Mucosa of descending colon (tissue), 3 donors: ENCODE measurements at regions not wholly inside any gene's neighbourhood (a gene's known extent, or its start where the extent isn't known, plus 50 kb on each side); places are given as distances from the start of the nearest gene placed in this dataset.

ENCODE experiments used
- ATAC-seq: fragments of 200-7000 bp; cut with Tn5 transposase; one replicate; pipeline ENCODE4 v1.9.1; 2020; ENCODE audit warnings: mild to moderate bottlenecking, moderate library complexity
- DNase-seq, 3 donors: peaks; one replicate each; pipeline ENCODE4 v3.0.0-alpha.2; 2020
- H3K36me3 ChIP-seq: fragments of 200-600 bp; one replicate; pipeline ENCODE4 v1.8.0; 2021; ENCODE audit warnings: low read depth, mild to moderate bottlenecking
- H3K4me1 ChIP-seq: fragments of 200-600 bp; one replicate; pipeline ENCODE4 v1.8.0; 2021; ENCODE audit warnings: low read depth, mild to moderate bottlenecking
- H3K4me3 ChIP-seq: fragments of 200-600 bp; one replicate; pipeline ENCODE4 v1.8.0; 2021; ENCODE audit warnings: mild to moderate bottlenecking
- H3K9me3 ChIP-seq: fragments of 200-600 bp; one replicate; pipeline ENCODE4 v1.8.0; 2021; ENCODE audit warnings: mild to moderate bottlenecking
- intact Hi-C, 2 donors: fragments of 100-400 bp; cut with DNase I in 1 of 2; cut with micrococcal nuclease in 1 of 2; formaldehyde crosslinking; loops; one replicate each; pipeline versions ENCODE4 v1.11.0 to v1.11.1; 2022; cut with DNase I, micrococcal nuclease
- TF ChIP-seq, protein P1 (sequence below): fragments of 200-600 bp; IDR thresholded peaks from one replicate; pipeline ENCODE4 v1.8.0; 2022; ENCODE audit warnings: antibody characterized with exemption, mild to moderate bottlenecking
- donor health status: DM: no; HTN: no; CAD: no; lungs with moderate emphysema.
- donor health status: DM: no; HTN: no; CAD: no.
- donor health status: DM: no; HTN: yes; CAD: no.

GRCh38 chr4:13212936-13213335, 271.2 kb downstream of the RAB28 start:
- Histone ChIP-seq H3K4me1 (no peaks in the 10 kb centered on the region), H3K4me3 (no peak overlapping the region), H3K36me3 (no peaks in the 10 kb centered on the region), H3K9me3 (no peaks in the 10 kb centered on the region)
- no peak for DNase-seq
- ATAC-seq, result no peak
- intact Hi-C loops, result no loop called here
- TF ChIP-seq, protein P1, sequence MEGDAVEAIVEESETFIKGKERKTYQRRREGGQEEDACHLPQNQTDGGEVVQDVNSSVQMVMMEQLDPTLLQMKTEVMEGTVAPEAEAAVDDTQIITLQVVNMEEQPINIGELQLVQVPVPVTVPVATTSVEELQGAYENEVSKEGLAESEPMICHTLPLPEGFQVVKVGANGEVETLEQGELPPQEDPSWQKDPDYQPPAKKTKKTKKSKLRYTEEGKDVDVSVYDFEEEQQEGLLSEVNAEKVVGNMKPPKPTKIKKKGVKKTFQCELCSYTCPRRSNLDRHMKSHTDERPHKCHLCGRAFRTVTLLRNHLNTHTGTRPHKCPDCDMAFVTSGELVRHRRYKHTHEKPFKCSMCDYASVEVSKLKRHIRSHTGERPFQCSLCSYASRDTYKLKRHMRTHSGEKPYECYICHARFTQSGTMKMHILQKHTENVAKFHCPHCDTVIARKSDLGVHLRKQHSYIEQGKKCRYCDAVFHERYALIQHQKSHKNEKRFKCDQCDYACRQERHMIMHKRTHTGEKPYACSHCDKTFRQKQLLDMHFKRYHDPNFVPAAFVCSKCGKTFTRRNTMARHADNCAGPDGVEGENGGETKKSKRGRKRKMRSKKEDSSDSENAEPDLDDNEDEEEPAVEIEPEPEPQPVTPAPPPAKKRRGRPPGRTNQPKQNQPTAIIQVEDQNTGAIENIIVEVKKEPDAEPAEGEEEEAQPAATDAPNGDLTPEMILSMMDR, result no peak

DNA sequence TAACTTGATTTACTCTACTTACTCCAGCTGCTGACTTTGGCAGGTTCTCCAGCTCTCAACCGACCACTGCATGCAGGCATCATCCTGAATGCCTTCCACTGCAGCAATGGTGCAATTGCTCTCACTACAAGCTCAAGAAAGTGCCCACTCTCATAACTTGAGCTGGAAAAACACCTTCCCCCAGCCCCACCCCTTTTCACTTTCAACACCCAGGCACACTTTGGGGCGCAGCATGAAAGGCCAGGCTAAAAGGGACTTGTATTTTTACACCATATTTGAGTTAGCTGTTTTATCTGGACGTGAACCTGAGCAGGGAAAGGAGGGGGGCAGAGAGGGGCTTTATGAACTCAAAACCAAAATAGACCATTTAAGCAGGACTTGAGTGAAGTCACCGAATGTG, 274.5 kb downstream of the RAB28 start:
- H3K4me1 ChIP-seq, result no peaks in the 10 kb centered on the region
- TF ChIP-seq, protein P1, result no peak
- intact Hi-C loops, result no loop called here
- H3K4me3 ChIP-seq, result no peak overlapping the region
- H3K9me3 ChIP-seq, result no peaks in the 10 kb centered on the region
- H3K36me3 ChIP-seq, result no peaks in the 10 kb centered on the region
- DNase-seq, result no peak
- ATAC-seq, result no peak

DNA sequence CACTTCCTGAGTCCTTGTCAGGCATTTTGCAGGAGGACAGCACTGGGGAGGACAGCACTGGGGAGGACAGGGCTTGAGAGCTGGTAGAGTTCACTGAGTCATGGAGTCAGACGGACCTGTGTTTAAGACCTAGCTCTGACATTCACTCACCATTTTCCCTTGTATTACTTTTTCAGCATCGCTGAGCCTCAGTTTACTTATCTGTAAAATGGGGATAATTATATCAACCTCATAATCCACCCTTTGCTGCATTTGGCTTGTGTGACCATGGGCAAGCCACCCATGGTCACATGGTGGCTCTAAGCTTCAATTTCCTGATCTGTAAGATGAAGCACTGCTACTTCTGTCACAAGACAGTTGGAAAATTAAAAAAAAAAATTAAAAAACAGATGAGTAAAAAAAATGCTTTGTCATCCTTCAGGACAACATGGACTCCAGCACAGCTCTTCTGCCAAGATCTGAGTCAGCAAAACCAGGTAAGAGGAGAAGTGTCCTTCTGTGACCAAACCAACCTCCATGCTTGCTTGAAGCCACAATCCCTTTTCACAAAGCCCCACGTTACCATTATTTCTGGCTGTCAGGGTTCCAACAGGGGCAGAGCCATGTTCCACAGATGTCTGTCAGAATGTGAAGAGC, 275.5 kb downstream of the RAB28 start:
- H3K9me3 ChIP-seq, result no peaks in the 10 kb centered on the region
- no peaks in the 10 kb centered on the region for H3K4me1 ChIP-seq
- TF ChIP-seq, protein P1, result no peak
- no peaks in the 10 kb centered on the region for H3K36me3 ChIP-seq
- ATAC-seq, result no peak
- no peak for DNase-seq
- intact Hi-C loops, result no loop called here
- H3K4me3 ChIP-seq, result no peak overlapping the region

DNA sequence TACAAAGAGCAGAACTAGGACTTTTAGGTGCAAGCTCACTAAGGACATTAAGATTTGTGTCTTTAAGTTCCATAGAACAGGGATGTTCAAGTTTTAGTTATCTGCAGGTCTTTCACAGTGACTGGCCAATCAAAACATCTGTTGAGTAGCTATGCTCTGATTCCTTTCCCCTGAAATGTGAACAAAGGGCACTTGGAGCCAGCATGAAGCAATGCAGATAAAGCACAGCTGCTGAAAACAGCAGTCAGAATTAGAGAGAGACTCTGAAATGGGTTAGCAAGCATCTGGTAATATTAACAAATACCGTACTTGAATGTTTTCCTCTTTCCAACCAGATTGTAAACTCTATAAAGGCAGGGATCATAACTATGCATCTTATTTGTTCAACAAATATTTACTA, 276.9 kb downstream of the RAB28 start:
- intact Hi-C loops, result no loop called here
- DNase-seq (no peak), ATAC-seq (no peak)
- H3K4me3 ChIP-seq, result no peak overlapping the region
- H3K9me3 ChIP-seq, result no peaks in the 10 kb centered on the region
- no peaks in the 10 kb centered on the region for H3K4me1 ChIP-seq
- H3K36me3 ChIP-seq, result no peaks in the 10 kb centered on the region
- TF ChIP-seq, protein P1, result no peak

GRCh38 chr4:13203101-13203500, 281.0 kb downstream of the RAB28 start:
- intact Hi-C loops, result no loop called here
- ATAC-seq, result no peak
- TF ChIP-seq, protein P1, result no peak
- DNase-seq, result no peak
- no peak overlapping the region for H3K4me3 ChIP-seq
- H3K36me3 ChIP-seq, result no peaks in the 10 kb centered on the region
- H3K4me1 ChIP-seq, result no peaks in the 10 kb centered on the region
- H3K9me3 ChIP-seq, result no peaks in the 10 kb centered on the region

GRCh38 chr4:13202701-13203100, 281.4 kb downstream of the RAB28 start:
- no peaks in the 10 kb centered on the region for H3K9me3 ChIP-seq
- H3K4me1 ChIP-seq, result no peaks in the 10 kb centered on the region
- no peak for DNase-seq
- TF ChIP-seq, protein P1, result no peak
- no peak overlapping the region for H3K4me3 ChIP-seq
- ATAC-seq, result no peak
- H3K36me3 ChIP-seq, result no peaks in the 10 kb centered on the region
- intact Hi-C loops, result no loop called here
